GM12873 (cell line): ENCODE measurements at regions not wholly inside any gene's neighbourhood (a gene's known extent, or its start where the extent isn't known, plus 50 kb on each side); places are given as distances from the start of the nearest gene placed in this dataset.

Experiments used
- CTCF ChIP-seq: IDR thresholded peaks from 2 replicates; pipeline ENCODE4 v1.5.1; 2012; ENCODE audit warnings: low read depth, mild to moderate bottlenecking, moderate library complexity, low read length, control low read depth; ENCODE audit not compliant: insufficient read depth; ENCODE audit errors: missing control alignments

- no peak for TF ChIP-seq CTCF
These were observed 387.1 kb downstream of the TMEM232 start for GRCh38 chr5:110339399-110339798.

GRCh38 chr5:110341836-110342235 lies 384.6 kb downstream of the TMEM232 start:
- TF ChIP-seq CTCF: no peak

GRCh38 chr5:110342683-110343082 lies 383.8 kb downstream of the TMEM232 start:
- no peak for TF ChIP-seq CTCF

GRCh38 chr5:110343616-110344015 lies 382.9 kb downstream of the TMEM232 start:
- no peak for TF ChIP-seq CTCF

- TF ChIP-seq CTCF: no peak
These were observed 380.8 kb downstream of the TMEM232 start for GRCh38 chr5:110345623-110346022.

GRCh38 chr5:110346893-110347358 lies 379.5 kb downstream of the TMEM232 start:
- TF ChIP-seq CTCF: no peak

- no peak for TF ChIP-seq CTCF
These were observed 378.7 kb downstream of the TMEM232 start for GRCh38 chr5:110347781-110348180.

GRCh38 chr5:110351430-110351829 lies 375.0 kb downstream of the TMEM232 start:
- TF ChIP-seq CTCF: no peak
